ENCODE measurements at regions not wholly inside any gene's neighbourhood (a gene's known extent, or its start where the extent isn't known, plus 50 kb on each side); places are given as distances from the start of the nearest gene placed in this dataset.
A peak's percentile ranks its signal among the peaks of the same experiment; 100 is the strongest.

DNA sequence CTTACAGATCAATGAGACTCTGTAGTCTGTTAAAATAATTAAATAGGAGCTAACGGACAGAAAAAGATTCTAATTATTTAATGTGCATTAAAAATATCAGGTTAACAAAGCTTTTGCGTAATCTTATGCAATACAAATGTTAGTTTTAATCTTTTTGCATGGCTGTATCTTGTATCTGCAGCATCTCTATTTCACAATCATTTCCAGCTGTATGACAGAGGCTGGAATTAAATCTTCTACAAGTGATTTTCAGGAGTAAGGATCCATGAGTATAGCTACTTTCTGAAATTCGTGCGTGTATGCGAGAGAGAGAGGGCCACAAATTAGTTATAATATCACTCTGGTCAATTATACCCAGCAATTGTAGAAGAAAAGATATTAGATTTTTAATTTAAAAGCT lies 1446.8 kb downstream of the NCAM2 start:
- DNase-seq, result no peak

DNA sequence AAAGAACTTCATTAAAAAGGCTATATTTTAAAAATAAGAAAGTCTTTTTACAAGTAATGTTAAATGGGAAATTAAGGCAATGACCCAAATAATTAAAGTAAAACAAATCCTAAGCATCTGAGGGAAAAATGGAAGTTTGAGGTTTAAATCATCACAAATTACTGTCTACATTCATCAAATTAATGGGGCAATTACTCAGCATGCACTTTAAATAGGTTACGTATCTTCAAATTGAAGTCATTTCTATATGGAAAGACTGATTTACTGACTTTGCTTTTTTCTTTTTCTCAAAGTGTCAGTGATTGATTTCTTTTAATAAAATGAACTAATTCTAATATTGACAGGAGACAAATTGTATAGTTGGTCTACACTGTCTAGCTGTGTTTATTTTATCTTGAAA lies 1452.3 kb downstream of the NCAM2 start:
- no peak for DNase-seq

DNA sequence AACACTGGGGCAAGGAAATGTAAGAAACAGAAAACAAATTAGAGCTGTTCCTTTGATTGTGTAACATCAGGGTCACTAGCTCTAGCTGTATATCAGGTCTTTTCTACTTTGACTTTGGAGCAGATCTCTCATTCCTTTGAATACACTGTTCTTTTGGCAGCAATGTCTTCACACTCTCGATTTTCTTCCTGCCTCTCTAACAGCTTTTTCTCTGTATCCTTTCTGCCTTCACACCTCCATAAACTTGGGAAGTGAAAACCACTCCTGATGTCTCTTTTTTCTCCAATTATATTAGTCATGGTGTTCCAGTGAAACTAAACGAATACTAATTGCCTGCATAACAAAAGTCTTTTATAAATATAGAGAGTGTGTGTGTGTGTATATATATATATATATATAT lies 1458.0 kb downstream of the NCAM2 start:
- no peak for DNase-seq

DNA sequence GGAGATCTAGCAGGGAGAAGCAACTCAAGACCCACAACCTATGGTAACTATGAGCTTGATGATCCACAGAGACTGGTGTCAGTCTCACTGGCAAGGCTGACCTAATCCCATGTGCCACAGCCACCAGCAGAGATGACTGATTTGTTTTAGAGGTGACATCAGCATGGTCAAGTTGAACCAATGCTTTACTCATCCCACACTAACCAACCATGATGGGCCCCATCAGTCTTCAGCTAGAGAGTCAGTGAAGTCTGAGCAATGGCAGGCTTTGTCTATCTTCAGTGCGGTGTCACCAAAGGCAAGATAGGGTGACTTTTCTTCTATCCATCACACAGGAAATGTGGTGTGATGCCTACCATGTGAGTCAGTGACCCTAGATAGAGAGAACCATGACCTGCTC lies 1470.7 kb downstream of the NCAM2 start:
- no peak for DNase-seq

DNA sequence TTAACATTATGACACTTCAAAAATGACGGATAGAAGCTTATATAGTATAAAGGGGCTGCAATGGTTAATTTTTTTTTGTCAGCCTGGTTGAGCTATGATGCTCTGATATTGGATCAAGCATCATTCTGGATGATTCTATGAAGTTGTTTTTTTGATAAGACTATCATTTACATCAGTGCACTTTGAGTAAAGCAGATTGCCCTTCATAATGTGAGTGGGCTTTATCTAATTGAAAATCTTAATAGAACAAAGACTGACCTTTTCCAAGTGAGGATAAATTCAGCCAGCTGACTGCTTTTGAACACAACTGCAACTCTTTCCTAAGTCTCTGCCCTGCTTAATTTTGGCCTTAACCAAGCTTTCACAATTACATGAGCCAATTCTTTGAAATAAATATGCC lies 1476.2 kb downstream of the NCAM2 start:
- no peak for DNase-seq

DNA sequence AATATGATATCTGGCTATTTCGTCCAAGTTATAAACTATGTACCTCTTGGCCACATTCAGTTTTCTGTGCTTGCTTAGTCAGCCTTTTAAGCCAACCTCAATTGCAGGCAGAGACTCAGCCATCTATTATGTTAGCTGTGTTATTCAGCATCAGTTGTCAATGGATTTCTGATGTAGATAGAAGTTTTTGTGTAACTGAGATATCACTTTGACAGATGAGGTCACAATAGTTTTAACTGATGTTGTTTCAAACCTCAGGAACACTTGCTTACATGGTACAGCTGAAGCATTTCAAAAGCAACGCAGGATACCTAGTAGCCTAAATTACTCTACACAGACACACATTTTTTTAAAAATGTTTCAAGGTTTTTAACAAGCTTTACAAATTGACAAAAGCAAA lies 1478.0 kb downstream of the NCAM2 start:
- DNase-seq, result no peak

DNA sequence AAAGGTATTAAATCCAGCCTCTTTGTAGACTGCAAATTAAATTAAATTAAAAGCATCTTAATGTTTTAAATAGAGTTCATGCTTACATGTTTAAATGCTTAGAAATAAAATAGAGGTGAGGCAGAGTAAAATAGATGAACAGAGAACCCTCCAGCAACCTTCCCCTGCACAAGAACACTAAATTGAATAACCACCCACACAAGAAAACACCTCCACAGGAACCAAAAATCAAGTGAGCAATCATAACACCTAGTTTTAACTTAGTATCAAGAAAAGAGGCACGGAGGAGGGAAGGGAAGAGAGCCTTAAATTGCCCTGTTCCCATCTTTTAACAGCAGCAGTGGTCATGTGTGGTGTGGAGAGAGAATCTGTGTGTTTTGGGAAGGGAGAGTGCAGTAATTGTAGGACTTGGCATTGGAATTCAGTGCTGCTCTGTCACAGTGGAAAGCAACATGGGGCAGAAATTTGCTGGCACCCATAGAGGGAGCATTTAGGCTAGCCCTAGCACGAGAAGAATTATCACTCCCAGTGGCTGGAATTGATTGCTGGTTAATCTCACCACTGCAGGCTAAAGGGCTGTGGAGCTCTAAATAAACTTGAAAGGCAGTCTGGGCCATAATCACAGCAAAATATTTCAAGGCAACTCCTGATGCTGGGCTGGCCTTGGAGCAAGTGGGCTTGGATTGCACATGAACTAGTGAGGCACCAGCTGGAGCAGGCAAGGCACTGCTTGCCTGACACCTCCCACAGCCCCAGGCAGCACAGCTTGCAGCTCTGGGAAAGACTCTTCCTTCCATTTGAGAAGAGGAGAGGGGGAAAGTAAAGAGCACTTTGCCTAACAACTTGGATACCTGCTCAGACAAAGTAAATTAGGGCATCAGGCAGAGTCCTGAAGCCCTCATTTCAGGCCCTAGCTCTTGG lies 1478.8 kb downstream of the NCAM2 start:
- DNase-seq, result no peak

DNA sequence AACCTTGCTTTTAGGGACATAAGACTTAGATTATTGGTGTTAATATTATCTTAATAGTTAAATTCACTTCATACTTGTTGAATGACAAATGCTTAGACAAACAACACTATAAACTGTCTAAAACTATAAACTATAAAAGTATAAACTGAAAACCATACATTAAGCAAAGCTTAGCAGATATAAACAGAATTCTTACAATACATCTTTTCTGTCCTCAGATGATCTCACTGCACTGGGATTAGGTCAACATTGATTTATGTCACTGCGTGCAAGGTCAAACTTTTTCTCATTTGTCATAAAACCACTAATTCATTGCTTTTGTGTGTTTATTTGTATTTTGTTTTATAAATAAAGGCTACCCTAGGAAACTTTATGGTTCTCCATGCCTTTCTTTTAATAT lies 1491.8 kb downstream of the NCAM2 start:
- DNase-seq, result no peak

DNA sequence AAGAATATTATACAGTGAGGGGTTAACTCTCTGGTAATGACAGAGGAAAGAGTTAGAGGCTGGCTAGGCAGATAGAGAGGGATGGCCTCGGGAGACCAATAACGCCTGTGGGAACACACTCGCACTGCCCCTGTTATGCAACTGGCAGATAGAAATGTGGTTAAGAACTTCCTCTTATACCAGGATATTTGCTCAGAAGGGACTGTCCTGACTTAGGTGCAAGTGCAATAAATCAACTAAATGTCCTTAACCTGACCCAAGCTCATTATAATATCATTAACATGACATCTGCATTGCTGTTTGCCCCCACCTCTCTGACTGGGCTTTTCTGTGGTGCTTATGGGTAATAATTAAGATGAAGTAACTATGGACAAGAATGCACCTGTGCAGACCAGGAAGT lies 1518.0 kb downstream of the NCAM2 start:
- peak; percentile 64 for DNase-seq

DNA sequence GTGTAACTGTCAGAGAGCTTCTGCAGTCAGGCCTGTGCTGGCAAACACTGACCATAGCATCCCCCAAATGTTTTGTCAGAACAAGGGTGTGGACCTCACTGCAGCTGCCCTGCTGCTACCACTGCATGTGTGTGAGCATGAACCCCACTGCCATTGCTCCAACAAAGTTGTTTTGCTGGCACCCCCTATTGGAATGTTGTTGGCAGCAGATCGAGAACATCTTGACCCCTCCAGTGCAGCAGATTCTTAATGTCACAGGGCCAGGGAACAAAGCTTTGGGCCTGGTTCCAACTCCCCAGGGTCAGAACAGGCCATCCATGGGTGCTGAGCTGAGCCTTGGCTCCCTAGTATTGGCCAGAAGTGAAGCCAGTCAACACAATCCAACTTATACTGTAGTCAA lies 1537.4 kb downstream of the NCAM2 start:
- no peak for DNase-seq

DNA sequence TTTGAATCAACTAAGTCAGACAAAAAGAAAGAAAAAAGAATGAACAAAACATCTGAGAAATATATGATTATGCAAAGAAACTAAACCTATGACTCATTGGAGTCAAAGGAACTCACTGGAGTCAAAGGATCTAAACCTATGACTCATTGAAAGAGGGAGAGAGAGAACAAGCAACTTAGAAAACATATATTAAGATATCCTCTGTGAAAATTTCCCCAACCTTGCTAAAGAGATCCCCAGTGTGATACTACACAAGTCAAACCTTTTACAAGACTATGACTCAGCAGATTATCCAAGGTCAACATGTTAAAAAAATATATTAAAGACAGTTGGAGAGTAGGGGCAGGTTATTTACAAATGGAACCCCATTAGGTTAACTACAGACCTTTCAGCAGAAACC lies 1538.3 kb downstream of the NCAM2 start:
- no peak for DNase-seq

DNA sequence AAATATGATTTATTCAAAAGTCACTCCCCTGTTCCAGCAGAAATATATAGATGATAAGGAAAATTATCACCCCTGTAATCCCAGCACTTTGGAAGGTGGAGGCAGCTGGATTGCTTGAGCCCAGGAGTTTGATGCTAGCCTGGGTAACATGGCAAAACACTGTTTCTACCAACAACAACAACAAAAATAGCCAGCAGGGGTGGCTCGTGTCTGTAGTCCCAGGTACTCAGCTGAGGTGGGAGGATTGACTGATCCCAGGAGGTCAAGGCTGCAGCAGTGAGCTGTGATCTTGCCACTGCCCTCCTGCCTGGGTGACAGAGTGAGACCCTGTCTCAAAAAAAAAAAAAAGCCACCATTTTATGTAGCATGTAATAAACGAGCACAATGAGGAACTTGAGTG lies 1546.5 kb downstream of the NCAM2 start:
- DNase-seq, result no peak

DNA sequence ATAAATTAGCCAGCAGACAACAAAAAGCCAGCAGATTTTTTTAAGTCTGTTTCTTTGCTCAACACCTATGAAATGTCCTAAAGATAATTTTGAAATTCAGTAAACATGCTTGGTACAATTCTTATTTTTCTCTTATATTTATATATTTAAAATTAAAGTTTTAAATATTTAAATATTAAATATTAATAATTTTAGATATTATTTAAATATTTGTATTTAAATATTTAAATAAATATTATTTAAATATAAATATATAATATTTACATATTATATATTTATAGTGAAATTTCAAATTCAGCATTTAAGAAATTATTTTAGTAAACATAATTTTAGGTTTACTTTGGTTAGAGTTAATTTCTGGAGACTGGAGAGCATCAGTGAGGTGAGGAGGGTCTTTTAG lies 1554.2 kb downstream of the NCAM2 start:
- DNase-seq, result no peak

DNA sequence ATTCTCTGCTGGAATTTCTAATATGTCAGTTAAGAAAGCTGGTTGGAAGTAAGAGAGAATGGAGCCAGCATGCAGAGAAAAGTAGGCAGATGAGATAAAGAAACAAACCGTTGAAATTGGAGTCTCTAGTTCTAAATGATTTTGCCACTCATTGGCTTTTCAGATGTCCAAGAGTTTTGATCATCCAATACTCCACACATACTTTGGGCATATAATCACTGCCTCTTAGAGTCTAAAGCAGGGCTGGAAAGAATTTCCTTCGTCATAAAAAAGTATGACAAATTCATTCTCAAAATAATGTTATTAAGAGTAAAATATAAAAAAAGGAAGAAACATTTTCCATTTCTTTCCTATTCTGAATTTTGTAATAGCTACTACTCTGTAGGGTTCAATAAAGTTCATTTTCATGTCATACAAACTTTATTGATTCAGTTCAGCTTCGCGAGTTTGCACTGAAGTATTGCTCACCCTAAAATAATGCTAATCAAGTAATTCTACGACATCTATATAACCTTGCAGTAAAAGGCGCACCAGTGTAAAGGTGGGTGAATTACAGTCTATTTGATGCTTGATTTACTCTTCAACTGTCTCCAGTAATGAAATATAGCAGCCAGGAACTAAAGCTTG lies 1556.6 kb downstream of the NCAM2 start:
- no peak for DNase-seq

DNA sequence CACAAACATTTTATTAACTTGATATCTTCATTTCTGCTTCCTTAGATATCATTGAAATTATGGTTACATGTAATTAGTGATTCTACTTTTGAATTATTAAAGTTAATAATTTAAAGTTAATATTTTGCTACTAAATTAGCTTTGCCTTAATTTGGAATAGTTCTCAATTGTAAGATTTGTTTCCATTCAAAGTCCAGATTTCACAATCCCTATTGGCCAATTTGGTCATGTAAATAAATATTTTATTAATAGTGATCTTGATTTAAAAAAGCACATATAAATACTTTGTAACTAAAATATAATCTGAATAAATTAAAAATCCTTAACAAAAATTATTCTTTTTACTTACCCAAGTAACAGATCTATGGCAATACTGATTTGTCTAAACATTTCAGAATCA lies 1558.6 kb downstream of the NCAM2 start:
- DNase-seq, result no peak

DNA sequence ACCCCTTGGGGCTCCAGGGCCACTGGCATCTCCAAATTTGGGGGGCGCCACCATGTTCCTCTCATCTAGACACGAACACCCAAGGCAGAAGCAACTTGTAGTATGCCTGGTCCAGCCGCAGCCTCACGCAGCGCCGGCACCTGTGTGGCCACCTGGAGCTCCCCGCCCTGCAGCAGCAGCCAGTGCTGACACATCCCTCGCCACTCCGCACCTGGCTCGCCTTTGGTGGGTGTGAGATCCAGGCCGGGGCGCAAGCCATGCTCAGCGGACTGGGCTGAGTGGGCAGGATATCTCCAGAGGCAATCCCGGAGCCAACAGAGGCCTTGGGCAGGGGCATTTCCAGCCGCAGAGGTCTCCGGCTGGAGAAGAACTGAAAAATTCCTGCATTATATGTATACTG lies 1563.7 kb downstream of the NCAM2 start:
- no peak for DNase-seq

DNA sequence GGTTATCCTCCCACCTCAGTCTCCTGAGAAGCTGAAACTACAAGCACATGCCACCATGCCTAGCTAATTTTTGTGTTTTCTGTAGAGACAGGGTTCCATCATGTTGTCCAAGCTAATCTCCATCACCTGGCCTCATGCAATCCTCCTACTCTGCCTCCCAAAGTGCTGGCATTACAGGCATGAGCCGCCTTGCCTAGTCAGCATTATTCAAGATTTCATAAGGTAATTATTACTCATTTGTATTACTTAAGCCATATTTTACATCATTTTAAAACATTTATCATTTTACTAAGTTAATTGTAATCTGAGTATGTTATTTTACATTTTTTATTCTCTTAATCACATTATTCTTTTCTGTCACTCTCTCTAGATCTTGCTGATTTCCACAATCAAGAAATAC lies 1575.6 kb downstream of the NCAM2 start:
- no peak for DNase-seq

DNA sequence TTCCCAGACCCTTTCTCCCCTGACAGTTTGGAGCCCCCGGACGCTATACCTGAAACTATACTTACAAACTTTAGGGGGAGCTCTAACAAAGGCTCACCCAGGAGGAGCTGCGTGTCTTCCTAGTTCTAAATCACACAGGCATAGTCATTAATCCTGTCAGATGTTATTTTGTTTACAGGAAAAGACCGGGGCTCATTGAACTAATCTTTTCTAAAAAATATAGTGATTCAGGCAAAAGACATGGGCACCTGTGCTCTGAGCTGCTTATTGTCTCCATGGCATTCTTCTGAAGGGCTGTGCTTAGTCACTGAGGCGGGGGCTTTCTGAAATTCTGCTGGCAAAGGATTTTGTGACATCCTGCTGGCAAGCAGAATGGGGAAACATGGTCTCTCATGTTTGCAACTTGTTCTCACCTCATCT lies 1577.0 kb downstream of the NCAM2 start:
- peak; percentile 44 for DNase-seq

DNA sequence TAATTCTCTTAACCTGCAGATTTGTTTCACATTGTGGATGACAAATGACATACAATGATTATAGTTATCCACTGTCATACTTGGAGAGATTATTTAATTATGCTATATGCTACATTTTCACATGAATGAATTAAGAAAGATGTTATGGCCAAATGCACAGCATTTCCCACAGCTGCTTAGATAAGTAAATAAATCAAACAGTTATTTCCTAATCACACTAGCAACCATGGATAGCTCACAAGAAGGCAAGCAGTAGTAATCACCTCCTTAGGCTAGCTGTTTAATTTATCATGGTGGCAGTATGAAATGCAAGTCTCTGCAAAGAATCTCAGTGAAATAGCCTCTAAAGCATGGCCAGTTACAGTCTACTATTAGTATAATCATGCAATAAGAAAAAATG lies 1581.5 kb downstream of the NCAM2 start:
- DNase-seq, result no peak

DNA sequence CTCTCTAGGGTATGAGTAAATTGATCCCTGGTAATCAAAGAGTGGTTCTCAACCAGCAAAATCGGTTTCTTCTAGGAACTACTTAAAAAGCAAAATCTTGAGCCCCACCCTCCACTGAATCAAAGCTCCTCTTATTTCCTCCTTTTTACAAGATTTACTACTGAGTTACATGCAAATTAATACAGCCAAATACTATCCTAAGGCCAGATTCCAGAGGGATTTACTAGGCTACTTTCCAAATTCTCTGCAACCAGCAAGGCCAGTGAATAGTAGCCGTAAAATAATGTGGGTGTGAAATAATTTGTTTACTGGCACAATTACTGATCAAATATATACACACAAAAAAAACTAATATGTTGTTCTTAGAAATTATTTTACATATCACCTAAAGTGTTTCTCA lies 1583.8 kb downstream of the NCAM2 start:
- DNase-seq, result no peak

DNA sequence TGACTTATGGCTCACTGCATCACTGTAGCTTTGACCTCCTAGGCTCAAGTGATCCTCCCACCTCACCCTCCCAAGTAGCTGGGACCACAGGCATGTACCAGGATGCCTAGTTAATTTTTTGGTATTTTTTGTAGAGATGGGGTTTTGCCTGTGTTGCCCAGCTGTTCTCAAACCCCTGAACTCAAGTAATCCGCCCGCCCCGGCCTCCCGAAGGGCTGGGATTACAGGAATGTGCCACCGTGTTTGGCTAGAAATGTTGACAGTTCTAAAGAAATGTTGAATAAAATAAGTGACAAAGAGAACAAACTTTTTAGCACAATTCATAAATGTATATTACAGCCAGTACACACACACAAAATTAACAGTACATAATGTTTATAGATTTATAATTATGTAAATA lies 1586.1 kb downstream of the NCAM2 start:
- no peak for DNase-seq

DNA sequence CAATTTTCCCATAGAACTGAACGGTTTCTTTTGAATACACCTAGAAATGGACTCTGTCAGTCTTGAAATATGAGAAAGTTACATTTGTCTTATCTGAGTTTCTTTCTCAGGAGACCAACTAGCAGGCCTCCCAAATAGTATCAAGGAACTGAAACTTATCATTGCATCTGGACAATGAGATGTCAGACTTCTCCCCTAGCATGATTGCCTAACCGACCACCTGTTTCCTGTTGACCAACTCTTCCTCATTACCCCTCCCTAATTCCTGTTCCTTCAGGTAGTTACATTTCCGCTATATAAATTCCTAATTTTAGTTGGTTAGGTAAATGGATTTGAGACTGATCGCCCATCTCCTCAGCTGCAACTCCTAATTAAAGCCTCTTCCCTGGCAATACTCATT lies 1587.3 kb downstream of the NCAM2 start:
- DNase-seq, result no peak

DNA sequence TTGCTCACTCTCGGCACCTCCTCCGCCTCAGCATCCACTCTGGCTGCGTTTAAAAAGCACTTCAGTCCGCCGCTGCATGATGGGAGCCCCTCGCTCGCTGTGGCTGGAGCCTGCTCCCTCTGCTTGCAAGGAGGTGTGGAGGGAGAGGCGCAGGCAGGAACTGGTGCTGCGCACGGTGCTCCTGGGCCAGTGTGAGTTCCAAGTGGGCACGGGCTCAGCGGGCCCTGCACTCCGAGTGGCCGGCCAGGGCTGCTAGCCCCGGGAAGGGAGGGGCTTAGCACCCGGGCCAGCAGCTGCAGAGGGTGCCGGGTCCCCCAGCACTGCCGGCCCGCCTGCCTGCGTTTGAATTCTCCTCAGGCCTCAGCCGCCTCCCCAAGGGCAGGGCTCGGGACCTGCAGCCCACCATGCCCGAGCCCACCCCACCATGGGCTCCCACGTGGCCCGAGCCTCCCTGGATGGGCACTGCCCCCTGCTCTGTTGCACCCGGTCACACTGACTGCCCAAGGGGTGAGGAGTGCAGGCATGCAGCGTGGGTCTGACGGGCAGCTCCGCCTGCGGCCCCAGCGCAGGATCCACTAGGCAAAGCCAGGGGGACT lies 1599.5 kb downstream of the NCAM2 start:
- no peak for DNase-seq

DNA sequence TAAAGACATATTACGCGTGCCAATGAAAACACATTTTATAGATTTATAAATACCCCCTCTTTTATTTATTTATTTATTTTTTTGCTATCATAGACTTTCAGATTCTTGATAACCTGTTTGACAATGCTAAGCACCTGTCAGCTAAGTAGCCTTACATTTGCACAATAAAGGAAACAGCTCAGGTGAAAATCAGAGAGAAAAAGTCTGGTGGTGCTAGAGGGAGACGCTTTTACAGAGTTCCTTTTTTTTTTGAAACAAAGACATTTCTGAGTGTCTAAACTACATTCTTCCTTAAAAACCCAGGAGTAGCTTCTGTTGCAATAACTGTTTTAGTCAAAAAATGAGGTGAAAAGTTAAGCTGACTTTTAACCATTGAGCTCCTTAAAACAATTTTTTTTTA lies 1611.6 kb downstream of the NCAM2 start:
- DNase-seq, result no peak

All from KG1 (cell line).